ENCODE measurements at regions not wholly inside any gene's neighbourhood (a gene's known extent, or its start where the extent isn't known, plus 50 kb on each side); places are given as distances from the start of the nearest gene placed in this dataset.

DNA sequence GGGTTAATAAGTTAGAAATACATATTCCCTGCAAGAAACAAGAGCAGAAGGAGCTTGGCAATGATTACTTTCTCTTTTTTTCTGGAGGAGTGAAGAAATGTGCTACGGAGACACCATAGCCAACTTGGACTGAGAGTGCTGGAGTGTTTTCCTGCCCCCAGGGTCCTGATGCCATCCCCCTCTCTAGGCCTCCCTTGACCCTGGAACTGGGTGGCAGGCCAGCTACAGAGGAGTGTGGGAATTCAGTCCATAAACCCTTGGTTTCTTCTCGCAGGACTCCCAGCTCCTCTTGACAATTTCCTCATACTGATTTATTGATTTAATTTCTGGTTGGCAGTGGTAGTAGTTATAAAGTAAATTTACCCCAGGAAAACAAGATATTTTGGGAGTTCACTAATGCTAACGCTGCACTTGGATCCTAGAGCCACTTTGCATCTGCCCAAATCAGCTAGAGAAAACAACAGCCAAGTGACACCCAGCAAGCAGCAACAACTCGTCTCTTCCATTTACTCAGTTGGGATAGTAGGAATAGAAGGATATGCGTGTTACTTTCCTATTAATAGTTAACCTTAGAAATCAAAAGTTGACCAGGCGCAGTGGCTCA lies 76.4 kb upstream of the CELF2 start:
- TF ChIP-seq CEBPB (IDR thresholded peaks at IDR 0.05) (no peak), EHF (CRISPR knock-in tag; IDR thresholded peaks at IDR 0.05) (no peak), CTCF (IDR thresholded peaks at IDR 0.05) (no peak), HDAC2 (IDR thresholded peaks at IDR 0.05) (no peak), POLR2A (IDR thresholded peaks at IDR 0.05; ENCODE audit: low read length) (no peak), NFE2L2 (conservative IDR thresholded peaks at IDR 0.05; ENCODE audit: low read length) (no peak), CHD4 (IDR thresholded peaks at IDR 0.05; ENCODE audit: borderline replicate concordance) (no peak), USF2 (IDR thresholded peaks at IDR 0.05) (no peak), RCOR1 (IDR thresholded peaks at IDR 0.05; ENCODE audit: low read depth, low read length) (no peak), REST (IDR thresholded peaks at IDR 0.05) (no peak), EP300 (IDR thresholded peaks at IDR 0.05) (no peak)
- TF ChIP-seq, protein P1, sequence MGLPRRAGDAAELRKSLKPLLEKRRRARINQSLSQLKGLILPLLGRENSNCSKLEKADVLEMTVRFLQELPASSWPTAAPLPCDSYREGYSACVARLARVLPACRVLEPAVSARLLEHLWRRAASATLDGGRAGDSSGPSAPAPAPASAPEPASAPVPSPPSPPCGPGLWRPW (IDR thresholded peaks at IDR 0.05), result no peak
